ENCODE measurements at regions not wholly inside any gene's neighbourhood (a gene's known extent, or its start where the extent isn't known, plus 50 kb on each side); places are given as distances from the start of the nearest gene placed in this dataset.
"Not testable (repeated sequence)": the region's sequence is repeated elsewhere in the genome, so short reads cannot be mapped to it uniquely, and the experiment has no call there.

GRCh38 chr1:222953585-222953984 lies 138.7 kb downstream of the DISP1 start:
- no peak for DNase-seq

- no peak for DNase-seq
Observed at GRCh38 chr1:222955964-222956363, 141.1 kb downstream of the DISP1 start.

DNA sequence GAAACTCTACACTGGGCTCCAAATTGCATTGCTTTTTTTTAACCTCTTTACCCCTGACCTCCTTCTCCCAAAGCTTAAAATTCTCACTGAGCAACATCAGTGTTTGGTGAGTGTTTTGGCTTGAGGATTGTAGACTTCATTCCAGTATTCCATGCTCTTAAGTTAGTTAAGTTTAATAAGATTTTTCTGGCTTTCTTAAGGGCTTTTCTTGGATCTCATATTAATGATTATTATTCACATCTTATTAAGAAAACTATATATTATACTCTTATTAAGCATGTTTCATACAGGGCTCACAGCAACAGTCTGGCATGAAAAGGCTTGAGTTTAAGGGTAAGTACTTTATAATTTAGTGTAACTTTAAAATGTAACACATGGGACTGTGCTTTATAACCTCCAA lies 141.8 kb downstream of the DISP1 start:
- DNase-seq = no peak

DNA sequence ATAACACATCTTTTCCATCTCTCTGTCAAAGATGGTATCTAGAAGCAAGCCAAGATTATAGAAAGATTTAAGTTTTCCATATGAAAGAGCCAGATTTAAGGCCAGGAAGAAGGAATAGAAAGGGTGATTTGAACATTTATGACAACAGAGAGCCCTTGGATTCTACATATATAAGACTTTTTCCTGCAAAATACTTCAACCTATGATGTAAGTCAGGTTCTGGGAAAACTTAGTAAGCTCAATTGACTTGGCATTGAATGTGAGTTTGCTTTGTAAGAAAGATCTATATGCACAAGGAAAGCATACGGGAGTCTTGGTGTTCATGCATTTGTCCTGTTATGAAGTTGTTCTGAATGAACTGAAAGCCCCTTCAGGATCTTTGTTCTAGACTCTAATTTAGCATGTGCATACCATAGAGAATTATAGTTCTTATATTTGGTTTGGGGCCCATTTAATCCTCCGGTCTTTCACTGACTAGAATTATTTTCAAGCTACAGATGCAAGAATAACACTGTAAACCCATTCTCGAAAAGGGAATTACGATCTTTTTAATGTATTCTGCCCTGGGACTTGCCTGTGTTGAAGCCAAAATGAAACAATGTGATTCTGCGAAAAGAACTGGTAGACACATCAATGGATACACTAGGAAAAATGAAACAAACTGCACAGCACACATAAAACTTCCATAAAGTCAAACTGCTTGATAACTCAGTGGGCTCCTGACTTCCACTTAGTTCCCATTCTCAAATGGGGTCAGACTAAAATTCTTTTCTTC lies 152.8 kb downstream of the DISP1 start:
- no peak for DNase-seq

- DNase-seq = peak; percentile 91
Observed at GRCh38 chr1:222970040-222970439, 155.2 kb downstream of the DISP1 start.

DNA sequence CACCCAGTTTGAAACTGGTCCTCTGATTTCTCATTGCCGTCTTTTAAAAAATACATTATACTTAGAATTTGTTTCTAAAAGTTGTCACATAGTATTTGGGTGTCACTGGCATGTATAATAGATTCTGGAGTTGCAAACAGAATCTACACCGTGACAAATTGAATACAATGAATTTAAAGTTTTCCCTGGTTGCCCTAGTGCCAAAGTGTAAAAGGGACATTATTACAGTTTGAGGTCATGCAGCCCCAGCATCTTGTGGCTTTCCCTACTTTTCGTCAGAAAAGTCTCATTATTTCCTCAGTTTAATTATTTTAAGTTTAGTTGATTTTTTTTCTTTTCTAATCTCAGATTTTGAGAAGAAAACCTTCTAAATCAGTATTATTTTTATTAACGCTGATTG lies 155.9 kb downstream of the DISP1 start:
- no peak for DNase-seq

GRCh38 chr1:222971146-222971545 lies 156.3 kb downstream of the DISP1 start:
- DNase-seq = no peak

- DNase-seq = peak; percentile 14
Observed at GRCh38 chr1:222973561-222973960, 158.7 kb downstream of the DISP1 start.

GRCh38 chr1:222974496-222974895 lies 159.7 kb downstream of the DISP1 start:
- no peak for DNase-seq

GRCh38 chr1:222975472-222976122 lies 160.8 kb downstream of the DISP1 start:
- peak; percentile 15 for DNase-seq

- DNase-seq = peak; percentile 21
Observed at GRCh38 chr1:222976453-222976852, 161.6 kb downstream of the DISP1 start.

DNA sequence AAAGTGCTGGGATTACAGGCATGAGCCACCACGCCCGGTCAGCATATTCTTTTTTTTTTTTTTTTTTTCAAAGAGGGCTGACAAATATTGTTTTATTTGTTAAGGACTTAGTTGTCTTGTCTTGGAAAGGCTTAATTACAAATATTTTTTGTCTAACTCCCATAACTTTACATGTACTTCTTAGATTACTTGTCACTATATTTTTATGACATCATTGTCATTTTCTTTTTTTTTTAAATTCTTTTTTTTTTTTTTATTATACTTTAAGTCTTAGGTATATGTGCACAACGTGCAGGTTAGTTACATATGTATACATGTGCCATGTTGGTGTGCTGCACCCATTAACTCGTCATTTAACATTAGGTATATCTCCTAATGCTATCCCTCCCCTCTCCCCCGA lies 162.5 kb downstream of the DISP1 start:
- not testable (repeated sequence) for DNase-seq

DNA sequence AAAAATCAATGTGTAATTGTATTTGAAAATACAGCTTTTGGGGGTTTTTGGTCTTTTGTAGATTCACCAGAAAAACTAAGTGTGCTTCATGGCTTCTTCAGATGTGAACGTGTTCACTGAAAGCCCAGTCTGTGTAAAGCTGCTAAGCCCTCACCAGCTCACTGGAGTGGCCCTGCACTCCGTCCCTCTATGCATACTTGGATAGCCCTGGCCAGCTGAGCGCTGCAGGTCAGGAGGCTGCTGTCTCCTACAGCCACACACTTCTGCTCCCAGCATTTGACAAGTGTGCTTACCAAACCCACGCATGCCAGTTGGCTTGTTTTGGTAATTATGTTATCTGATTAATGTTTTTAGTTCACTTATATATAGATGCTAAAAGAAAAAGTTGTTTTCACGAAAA lies 163.5 kb downstream of the TLR5 start:
- DNase-seq = no peak

GRCh38 chr1:222987674-222988076 lies 155.4 kb downstream of the TLR5 start:
- DNase-seq = no peak

- DNase-seq = no peak
Observed at GRCh38 chr1:222989443-222989842, 153.6 kb downstream of the TLR5 start.

DNA sequence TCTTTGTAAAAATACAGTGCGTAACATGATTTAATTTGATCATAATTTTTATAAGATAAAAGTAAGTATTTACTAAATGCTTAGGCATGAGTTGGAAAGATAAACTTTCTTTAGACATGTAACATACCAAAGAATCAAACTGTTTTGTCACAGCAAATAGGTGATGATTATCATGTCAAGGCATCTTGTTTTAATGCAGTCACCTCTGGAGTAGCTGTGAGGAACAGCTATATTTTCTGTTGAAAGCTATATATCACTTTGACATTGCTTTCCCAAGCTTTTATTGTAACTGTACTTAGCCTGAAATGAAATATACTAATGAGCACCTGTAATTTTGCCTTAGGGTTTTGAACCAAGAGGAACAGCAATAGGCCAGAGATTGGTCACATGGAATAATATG lies 151.9 kb downstream of the TLR5 start:
- DNase-seq = peak; percentile 90

GRCh38 chr1:222991908-222992307 lies 151.1 kb downstream of the TLR5 start:
- DNase-seq = no peak

- DNase-seq = no peak
Observed at GRCh38 chr1:222994511-222995235, 148.4 kb downstream of the TLR5 start.

DNA sequence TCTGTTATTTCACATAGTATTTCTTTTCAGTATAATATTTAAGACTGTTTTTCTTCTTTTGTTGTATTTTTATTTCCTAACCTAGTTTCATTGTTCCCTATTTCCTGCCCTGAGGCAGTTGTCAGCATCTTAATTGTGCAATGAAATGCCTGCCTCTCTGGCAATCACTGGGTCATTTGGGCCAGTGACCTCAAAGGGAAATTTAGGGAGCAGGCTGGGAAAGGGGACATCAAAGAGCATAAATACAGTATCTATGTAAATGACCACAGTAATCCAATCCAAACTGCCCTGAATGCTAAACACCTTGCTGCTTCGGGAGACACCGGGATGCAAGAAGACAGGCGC lies 147.8 kb downstream of the TLR5 start:
- peak; percentile 40 for DNase-seq

DNA sequence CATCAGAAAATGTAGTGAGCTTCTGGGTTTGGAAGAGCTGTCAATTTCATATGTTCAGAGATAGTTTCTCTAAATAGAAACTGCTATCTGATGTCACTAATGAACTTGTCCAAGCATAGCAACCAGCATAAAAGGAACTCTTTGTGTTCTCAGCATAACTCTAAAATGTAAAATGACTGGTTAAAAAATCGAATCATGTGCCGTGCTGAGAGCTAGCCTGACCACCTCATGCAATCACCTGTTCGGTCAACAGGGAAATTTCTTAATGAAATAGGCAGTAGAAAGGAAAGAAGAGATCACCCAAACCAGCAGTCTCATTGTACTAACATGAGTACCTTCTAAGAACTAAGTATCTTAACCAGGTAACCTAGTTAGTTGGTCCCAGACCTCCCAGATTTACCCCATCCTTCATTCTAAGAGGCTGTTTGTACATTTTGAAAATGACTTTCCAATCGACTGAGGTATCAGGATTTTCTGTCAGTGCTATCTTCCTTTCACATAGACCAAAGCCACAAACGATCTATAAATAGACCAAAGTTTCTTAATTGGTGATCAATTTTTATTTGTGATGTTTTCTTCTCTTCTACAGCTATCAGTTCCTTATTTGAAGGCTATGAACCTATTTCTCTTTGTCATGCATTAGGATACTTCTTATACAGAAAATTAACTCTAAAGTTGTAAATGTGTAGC lies 147.3 kb downstream of the TLR5 start:
- no peak for DNase-seq

GRCh38 chr1:222996310-222996975 lies 146.6 kb downstream of the TLR5 start:
- peak; percentile 26 for DNase-seq

DNA sequence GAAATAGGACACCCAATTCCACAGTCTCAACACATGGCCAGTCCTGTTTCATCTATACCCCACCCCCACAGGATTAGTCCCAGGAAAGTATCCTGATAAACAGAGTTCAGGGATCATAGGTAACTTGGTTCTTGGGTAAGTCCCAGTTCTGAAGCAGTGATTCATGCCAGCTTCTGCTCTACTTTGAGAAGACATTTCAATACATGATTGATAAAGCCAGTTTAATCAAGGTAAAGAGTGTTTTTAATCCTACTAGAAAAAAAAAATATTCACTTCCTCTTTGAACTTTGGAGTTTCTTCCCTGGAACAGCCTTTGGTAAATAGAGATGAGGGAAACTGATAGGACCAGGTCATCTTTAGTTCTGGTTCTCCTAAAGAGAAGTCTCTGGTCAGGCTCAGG lies 142.4 kb downstream of the TLR5 start:
- DNase-seq = peak; percentile 45

Data from NCI-H69 (cell line).